HG03521 (cell line): ENCODE measurements at regions not wholly inside any gene's neighbourhood (a gene's known extent, or its start where the extent isn't known, plus 50 kb on each side); places are given as distances from the start of the nearest gene placed in this dataset.

ENCODE experiments used
- ATAC-seq: cut with Tn5 transposase; IDR thresholded peaks from one replicate; pipeline ENCODE4 v1.9.1; 2021; ENCODE audit warnings: mild to moderate bottlenecking, moderate library complexity; ENCODE audit not compliant: unreplicated experiment

DNA sequence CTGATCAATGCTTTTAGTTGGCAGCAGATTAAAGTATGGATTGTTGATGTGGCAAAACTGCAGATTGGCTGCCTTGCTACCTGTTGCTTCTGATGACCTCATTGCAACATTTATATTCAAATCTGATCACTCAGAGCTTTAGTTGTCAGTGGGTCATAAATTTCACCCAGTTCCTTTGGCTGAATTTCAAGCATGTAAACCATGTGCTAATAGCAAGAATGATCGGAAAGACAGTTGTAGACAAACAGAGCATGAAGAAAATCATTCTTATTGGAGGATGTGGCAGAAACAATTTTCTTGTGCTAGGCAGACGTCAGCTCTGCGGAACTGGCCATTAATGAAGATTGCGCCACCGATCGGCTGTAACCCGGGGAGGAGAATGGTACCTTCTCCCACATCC is 346.6 kb upstream of the EEF2KMT start:
- no peak for ATAC-seq

DNA sequence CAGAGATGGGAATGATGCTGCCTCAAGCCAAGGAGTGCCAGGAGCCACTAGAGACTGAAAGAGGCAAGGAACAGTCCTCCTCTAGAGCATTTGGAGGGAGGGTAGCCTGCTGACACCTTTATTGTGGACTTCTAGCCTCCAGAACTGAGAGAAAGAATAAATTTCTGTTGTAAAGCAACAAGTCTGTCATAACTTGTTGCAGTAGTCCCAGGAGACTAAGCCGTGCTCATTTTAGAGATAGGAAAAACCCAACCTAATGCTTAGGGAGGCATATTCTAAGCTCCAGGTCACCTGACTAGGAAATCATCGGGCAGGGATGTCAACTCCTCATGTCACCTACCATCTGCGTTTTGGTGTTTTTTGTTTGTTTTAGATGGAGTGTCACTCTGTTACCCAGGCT is 345.4 kb upstream of the EEF2KMT start:
- no peak for ATAC-seq

DNA sequence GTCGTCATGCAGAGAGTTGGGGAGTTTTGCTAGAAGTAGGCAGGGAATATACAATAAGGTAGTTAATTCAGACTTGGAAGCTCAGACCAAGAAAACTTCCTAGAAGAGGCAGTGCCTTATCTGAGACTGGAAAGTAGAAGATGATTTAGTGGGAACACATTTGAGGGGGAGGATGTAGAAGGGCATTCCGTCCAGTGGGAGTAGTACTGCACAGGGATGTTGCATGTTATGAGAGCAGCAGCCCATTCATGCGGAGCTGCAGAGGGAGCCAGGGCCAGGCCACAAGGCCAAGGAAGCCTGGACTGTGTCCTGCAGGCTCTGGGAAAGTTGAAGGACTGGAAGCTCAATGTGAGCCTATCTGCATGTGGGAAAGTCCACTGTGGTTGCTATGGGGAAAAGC is 344.5 kb upstream of the EEF2KMT start:
- no peak for ATAC-seq

- no peak for ATAC-seq
These were observed 341.0 kb upstream of the EEF2KMT start for GRCh38 chr16:5438591-5438990.

- no peak for ATAC-seq
These were observed 336.0 kb upstream of the EEF2KMT start for GRCh38 chr16:5433587-5433986.

GRCh38 chr16:5432166-5432565 is 334.6 kb upstream of the EEF2KMT start:
- ATAC-seq = no peak

- no peak for ATAC-seq
These were observed 333.0 kb upstream of the EEF2KMT start for GRCh38 chr16:5430598-5430997.

DNA sequence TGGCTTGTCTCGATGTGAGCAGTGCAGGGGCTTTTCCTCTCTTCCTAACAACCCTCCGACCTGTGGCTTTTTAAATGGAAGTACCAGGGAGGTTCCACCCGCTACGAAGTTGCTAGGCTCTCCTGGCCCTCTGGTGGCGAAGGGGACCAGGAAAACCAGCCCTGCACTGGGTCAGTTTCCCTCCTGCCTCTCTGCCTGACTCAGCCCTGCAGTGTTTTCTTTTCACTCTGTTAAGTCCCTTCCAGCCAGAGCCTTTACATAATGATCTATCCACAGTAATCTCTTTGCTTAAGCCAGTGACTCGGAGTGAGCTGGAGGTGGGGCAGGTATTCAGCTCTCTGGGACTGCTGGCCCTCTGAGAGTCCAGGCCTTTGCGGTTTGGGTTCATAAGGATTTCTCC is 331.3 kb upstream of the EEF2KMT start:
- ATAC-seq = no peak

- no peak for ATAC-seq
These were observed 330.0 kb upstream of the EEF2KMT start for GRCh38 chr16:5427571-5427970.

- no peak for ATAC-seq
These were observed 325.3 kb upstream of the EEF2KMT start for GRCh38 chr16:5422643-5423496.

DNA sequence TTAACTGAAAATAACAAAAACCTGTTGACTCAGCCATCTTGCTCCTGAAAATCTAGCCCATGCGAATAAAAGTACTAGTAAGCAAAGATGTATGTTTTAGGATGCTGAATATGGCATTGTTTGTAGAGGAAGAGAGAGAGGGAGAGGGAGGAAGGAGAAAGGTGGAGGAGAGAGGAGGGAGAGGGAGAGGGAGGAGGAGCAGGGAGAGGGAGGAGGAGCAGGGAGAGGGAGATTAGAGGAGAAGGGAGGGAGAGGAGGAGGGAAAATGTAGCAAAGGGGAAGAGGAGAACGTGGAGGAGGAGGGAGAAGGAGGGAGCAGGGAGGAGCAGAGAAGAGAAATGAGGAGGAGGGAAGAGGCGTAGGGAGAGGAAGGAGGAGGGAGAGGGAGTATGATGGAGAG is 324.5 kb upstream of the EEF2KMT start:
- ATAC-seq = no peak

DNA sequence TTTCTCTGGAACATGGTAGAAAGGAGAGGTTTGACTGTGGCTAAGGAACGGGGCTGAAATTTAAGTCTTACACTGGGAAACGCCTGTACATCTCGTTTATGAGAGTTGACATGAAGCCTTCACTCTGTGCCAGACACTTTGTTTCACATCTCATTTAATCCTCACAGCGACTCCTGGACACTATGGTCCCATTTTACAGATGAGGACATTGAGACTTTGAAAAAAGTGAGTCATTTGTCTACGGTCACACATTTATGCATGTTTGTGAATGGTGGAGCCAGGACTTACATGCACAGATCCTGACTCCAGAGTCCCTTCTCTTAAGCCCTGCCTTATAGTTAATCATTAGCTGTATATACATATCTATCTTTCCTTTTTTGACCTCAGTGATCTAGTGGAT is 318.4 kb upstream of the EEF2KMT start:
- ATAC-seq = no peak

GRCh38 chr16:5415123-5415522 is 317.5 kb upstream of the EEF2KMT start:
- ATAC-seq = no peak

GRCh38 chr16:5412731-5413130 is 315.1 kb upstream of the EEF2KMT start:
- ATAC-seq = no peak

GRCh38 chr16:5398203-5398602 is 300.6 kb upstream of the EEF2KMT start:
- ATAC-seq = no peak

- no peak for ATAC-seq
These were observed 299.3 kb upstream of the EEF2KMT start for GRCh38 chr16:5396880-5397279.

DNA sequence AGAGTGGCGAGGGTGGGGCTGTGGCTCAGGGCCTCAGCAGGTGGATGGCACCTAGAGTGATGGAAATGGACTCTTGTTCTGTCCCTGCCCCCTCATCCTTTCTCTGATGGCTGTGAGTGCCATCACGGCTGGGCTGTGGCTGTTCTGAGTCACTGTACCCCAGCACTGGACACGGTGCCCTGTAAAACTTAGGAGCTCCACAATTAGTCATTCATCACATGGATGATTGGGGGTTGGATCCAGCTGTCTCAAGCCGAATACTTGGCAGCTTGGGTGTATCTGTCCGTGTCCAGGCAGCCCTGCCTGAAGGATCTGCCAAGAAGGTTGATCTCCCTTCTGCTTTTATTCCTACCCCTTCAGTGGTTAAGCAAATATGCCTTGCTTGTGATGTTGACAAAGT is 295.5 kb upstream of the EEF2KMT start:
- ATAC-seq = no peak

GRCh38 chr16:5386989-5387388 is 289.4 kb upstream of the EEF2KMT start:
- ATAC-seq = peak; percentile 43

GRCh38 chr16:5385811-5386210 is 288.2 kb upstream of the EEF2KMT start:
- ATAC-seq = no peak

- no peak for ATAC-seq
These were observed 287.5 kb upstream of the EEF2KMT start for GRCh38 chr16:5385115-5385514.

GRCh38 chr16:5383737-5384136 is 286.1 kb upstream of the EEF2KMT start:
- ATAC-seq = no peak

GRCh38 chr16:5382484-5382883 is 284.9 kb upstream of the EEF2KMT start:
- ATAC-seq = no peak

DNA sequence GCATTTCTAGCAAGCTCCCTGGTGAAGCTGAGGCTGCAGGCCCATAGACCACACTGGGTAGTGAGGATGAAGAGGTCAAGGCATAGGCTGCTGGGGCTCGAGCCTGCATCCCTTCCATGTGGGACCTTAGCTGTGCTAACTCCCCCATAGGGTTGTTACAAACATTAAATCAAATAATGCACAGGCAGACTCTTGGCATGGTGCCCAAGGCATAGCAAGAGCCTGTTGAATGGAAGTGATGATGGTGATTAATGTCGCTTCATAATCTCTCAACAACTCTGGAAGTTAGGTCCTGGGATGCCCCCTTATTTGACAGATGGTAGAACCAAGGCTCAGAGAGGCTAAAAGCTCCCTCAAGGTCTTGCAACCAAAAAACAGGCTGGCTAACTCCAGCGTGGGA is 283.9 kb upstream of the EEF2KMT start:
- no peak for ATAC-seq
